Large intestine (tissue), 3 donors: ENCODE measurements at regions not wholly inside any gene's neighbourhood (a gene's known extent, or its start where the extent isn't known, plus 50 kb on each side); places are given as distances from the start of the nearest gene placed in this dataset.
A peak's percentile ranks its signal among the peaks of the same experiment; 100 is the strongest.

Source experiments
- DNase-seq, 2 donors: peaks; one replicate each; pipeline versions ENCODE4 v3.0.0 to v3.0.0-alpha.2; 2013
- H3K27ac ChIP-seq: one replicate; pipeline ENCODE4 v1.5.1; 2013; ENCODE audit warnings: low read length
- H3K27me3 ChIP-seq: 2 replicates; pipeline ENCODE4 v1.6.1; 2013; ENCODE audit warnings: low read length; ENCODE audit not compliant: control insufficient read depth, insufficient read depth
- H3K36me3 ChIP-seq: 2 replicates; pipeline ENCODE4 v1.6.1; 2013; ENCODE audit warnings: low read length; ENCODE audit not compliant: control insufficient read depth, insufficient read depth
- H3K4me1 ChIP-seq: one replicate; pipeline ENCODE4 v1.6.1; 2013; ENCODE audit warnings: low read length; ENCODE audit not compliant: control insufficient read depth, insufficient read depth
- H3K4me3 ChIP-seq: one replicate; pipeline ENCODE4 v1.5.1; 2013; ENCODE audit warnings: low read length
- H3K9me3 ChIP-seq: one replicate; pipeline ENCODE4 v1.6.1; 2013; ENCODE audit warnings: mild to moderate bottlenecking, low read depth, low read length, moderate library complexity; ENCODE audit not compliant: control insufficient read depth
- WGBS: methylation state at CpG from one replicate; pipeline ENCODE4 v1.1.5; 2013; ENCODE audit warnings: low lambda C conversion rate; ENCODE audit not compliant: insufficient coverage; 5-methylcytosine and 5-hydroxymethylcytosine counted together

- WGBS: 91% methylated on average over 4 of the region's 9 CpGs
- Histone ChIP-seq H3K27me3 (no peaks in the 10 kb centered on the region), H3K36me3 (no peaks in the 10 kb centered on the region), H3K4me1 (no peaks in the 10 kb centered on the region), H3K9me3 (no peaks in the 10 kb centered on the region), H3K27ac (no peak overlapping the region), H3K4me3 (no peak overlapping the region)
- no peak for DNase-seq
Measured at GRCh38 chr11:11220786-11221185, 132.3 kb downstream of the CSNK2A3 start.

DNA sequence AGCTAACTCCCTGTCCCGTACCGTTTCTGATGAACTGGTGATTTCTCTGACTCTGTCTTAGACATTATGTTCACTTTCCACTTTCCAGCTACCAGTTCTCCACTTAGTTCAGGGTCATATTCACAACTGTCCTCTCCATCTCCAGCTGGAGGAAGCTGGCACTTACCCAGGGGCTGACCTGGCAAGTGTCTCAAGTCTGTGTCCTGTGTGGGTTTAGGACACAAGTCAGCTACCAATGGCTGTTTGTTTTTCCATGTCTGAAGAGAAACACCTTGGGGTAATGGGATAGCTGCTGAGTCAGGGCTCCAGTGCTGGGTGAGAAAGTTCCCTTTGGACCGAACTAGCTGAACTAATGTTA is 134.4 kb downstream of the CSNK2A3 start:
- no peak for DNase-seq
- Histone ChIP-seq H3K27ac (no peak overlapping the region), H3K9me3 (no peaks in the 10 kb centered on the region), H3K27me3 (no peaks in the 10 kb centered on the region), H3K36me3 (no peaks in the 10 kb centered on the region), H3K4me1 (no peaks in the 10 kb centered on the region), H3K4me3 (no peak overlapping the region)
- 35% methylated on average over 2 of the region's 3 CpGs for WGBS

DNA sequence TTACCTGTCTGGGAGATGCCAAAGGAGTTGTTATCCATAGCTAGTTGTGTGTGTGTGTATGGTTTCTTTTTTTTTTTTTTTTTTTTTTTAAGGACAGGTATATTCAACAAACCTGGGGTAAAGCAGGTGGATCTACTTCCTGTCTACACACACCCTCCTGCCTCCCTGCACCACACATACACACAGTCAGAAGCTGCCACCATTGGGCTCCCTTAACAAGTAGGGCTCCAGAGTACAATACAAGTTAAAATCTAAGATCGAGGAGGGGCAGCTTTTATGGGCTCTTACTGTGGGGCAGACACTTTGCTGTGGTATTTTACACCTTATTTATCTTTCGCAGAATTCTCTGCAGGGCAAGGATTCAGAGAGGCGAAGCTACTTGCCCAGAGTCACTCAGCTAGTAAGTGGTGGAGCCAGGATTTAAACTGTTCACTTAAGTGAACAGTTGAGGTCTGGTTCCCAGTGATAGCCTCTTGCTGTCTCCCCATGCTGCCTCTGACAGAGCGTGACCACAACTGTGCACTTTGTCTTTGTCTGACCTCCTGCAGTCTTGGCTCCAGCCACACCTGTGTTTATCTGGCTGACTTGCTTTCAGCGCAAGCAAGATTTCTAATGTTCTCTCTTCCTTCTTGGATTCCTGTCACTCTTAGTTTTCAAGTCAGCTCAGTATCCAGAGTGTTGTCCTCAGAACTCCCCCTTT is 135.0 kb downstream of the CSNK2A3 start:
- Histone ChIP-seq H3K4me1 (no peaks in the 10 kb centered on the region), H3K36me3 (no peaks in the 10 kb centered on the region), H3K9me3 (no peaks in the 10 kb centered on the region), H3K4me3 (no peak overlapping the region), H3K27ac (no peak overlapping the region), H3K27me3 (no peaks in the 10 kb centered on the region)
- peak in 1 of 2 donors; percentile 48 for DNase-seq
- no CpG with 5 or more reads among the region's 5 CpGs for WGBS

- Histone ChIP-seq H3K9me3 (no peaks in the 10 kb centered on the region), H3K4me1 (no peaks in the 10 kb centered on the region), H3K36me3 (no peaks in the 10 kb centered on the region), H3K27me3 (no peaks in the 10 kb centered on the region), H3K27ac (no peak overlapping the region), H3K4me3 (no peak overlapping the region)
- DNase-seq: no peak
- no CpG with 5 or more reads among the region's 9 CpGs for WGBS
Measured at GRCh38 chr11:11217289-11217928, 135.6 kb downstream of the CSNK2A3 start.

- no peaks in the 10 kb centered on the region for H3K36me3 ChIP-seq
- no peak for DNase-seq
- no peaks in the 10 kb centered on the region for H3K4me1 ChIP-seq
- H3K27me3 ChIP-seq: no peaks in the 10 kb centered on the region
- H3K4me3 ChIP-seq: no peak overlapping the region
- no CpG with 5 or more reads among the region's 3 CpGs for WGBS
- no peaks in the 10 kb centered on the region for H3K9me3 ChIP-seq
- no peak overlapping the region for H3K27ac ChIP-seq
Measured at GRCh38 chr11:11215944-11216343, 137.1 kb downstream of the CSNK2A3 start.

- Histone ChIP-seq H3K4me3 (no peak overlapping the region), H3K27ac (no peak overlapping the region), H3K9me3 (no peaks in the 10 kb centered on the region), H3K27me3 (no peaks in the 10 kb centered on the region), H3K36me3 (no peaks in the 10 kb centered on the region), H3K4me1 (no peaks in the 10 kb centered on the region)
- 100% methylated on average over 1 of the region's 5 CpGs for WGBS
- no peak for DNase-seq
Measured at GRCh38 chr11:11215058-11215815, 137.8 kb downstream of the CSNK2A3 start.

- H3K4me3 ChIP-seq: no peak overlapping the region
- H3K36me3 ChIP-seq: no peaks in the 10 kb centered on the region
- no peaks in the 10 kb centered on the region for H3K27me3 ChIP-seq
- no peaks in the 10 kb centered on the region for H3K9me3 ChIP-seq
- DNase-seq: no peak
- H3K4me1 ChIP-seq: no peaks in the 10 kb centered on the region
- WGBS: 100% methylated on average over 1 of the region's 4 CpGs
- H3K27ac ChIP-seq: no peak overlapping the region
Measured at GRCh38 chr11:11213117-11213516, 139.9 kb downstream of the CSNK2A3 start.

- DNase-seq: no peak
- no peaks in the 10 kb centered on the region for H3K27me3 ChIP-seq
- H3K27ac ChIP-seq: no peak overlapping the region
- no peaks in the 10 kb centered on the region for H3K9me3 ChIP-seq
- no peaks in the 10 kb centered on the region for H3K36me3 ChIP-seq
- H3K4me1 ChIP-seq: no peaks in the 10 kb centered on the region
- H3K4me3 ChIP-seq: no peak overlapping the region
Measured at GRCh38 chr11:11211888-11212287, 141.2 kb downstream of the CSNK2A3 start.

DNA sequence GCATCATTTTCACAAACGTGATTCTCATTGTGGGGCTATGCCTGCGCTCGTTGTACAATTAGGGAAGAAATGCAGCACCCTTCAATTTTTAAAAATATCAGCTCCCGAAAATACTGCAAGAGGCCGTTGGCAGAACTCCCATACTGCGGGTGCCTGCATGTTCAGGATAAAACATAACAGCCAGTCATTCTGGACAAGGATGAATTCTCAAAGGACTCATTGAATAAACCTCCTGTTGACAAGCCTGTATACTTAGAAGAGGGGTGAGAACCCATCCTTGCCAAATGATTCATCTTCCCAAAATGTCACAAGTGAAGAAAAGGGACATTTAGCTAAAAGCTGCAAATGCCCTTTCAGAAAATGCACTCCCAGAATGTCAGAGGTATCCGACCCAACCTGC is 141.9 kb downstream of the CSNK2A3 start:
- peaks cover 5% of the 10 kb centered on the region for H3K27me3 ChIP-seq
- DNase-seq: no peak
- no peaks in the 10 kb centered on the region for H3K36me3 ChIP-seq
- H3K9me3 ChIP-seq: no peaks in the 10 kb centered on the region
- no peaks in the 10 kb centered on the region for H3K4me1 ChIP-seq
- H3K4me3 ChIP-seq: no peak overlapping the region
- H3K27ac ChIP-seq: no peak overlapping the region
- no CpG with 5 or more reads among the region's 7 CpGs for WGBS

GRCh38 chr11:11210446-11210845 is 142.6 kb downstream of the CSNK2A3 start:
- DNase-seq: no peak
- WGBS: 75% methylated on average over 2 of the region's 3 CpGs
- Histone ChIP-seq H3K4me1 (no peaks in the 10 kb centered on the region), H3K27ac (no peak overlapping the region), H3K36me3 (no peaks in the 10 kb centered on the region), H3K9me3 (no peaks in the 10 kb centered on the region), H3K27me3 (peaks cover 5% of the 10 kb centered on the region), H3K4me3 (no peak overlapping the region)
